Trophoblast cell (in vitro differentiated cells and primary cell): ENCODE measurements at regions not wholly inside any gene's neighbourhood (a gene's known extent, or its start where the extent isn't known, plus 50 kb on each side); places are given as distances from the start of the nearest gene placed in this dataset.

Experiments used
- DNase-seq, 2 donors: peaks; one replicate each; pipeline ENCODE4 v3.0.0-alpha.2; 2016
- H2AFZ ChIP-seq: 2 replicates; pipeline ENCODE4 v1.6.1; 2013; ENCODE audit warnings: low read length, moderate library complexity, mild to moderate bottlenecking; ENCODE audit not compliant: insufficient read depth, poor library complexity
- H2AK5ac ChIP-seq: 2 replicates; pipeline ENCODE4 v1.6.1; 2013; ENCODE audit warnings: mild to moderate bottlenecking, low read length
- H2BK120ac ChIP-seq: 2 replicates; pipeline ENCODE4 v1.6.1; 2013; ENCODE audit warnings: low read length, mild to moderate bottlenecking, moderate library complexity; ENCODE audit not compliant: insufficient read depth, poor library complexity
- H2BK12ac ChIP-seq: 2 replicates; pipeline ENCODE4 v1.6.1; 2013; ENCODE audit warnings: mild to moderate bottlenecking, low read length, moderate library complexity
- H2BK5ac ChIP-seq: 2 replicates; pipeline ENCODE4 v1.6.1; 2013; ENCODE audit warnings: low read length, low read depth, moderate library complexity, mild to moderate bottlenecking; ENCODE audit not compliant: poor library complexity
- H3K14ac ChIP-seq: 2 replicates; pipeline ENCODE4 v1.6.1; 2013; ENCODE audit warnings: mild to moderate bottlenecking, low read length
- H3K18ac ChIP-seq: 2 replicates; pipeline ENCODE4 v1.6.1; 2013; ENCODE audit warnings: mild to moderate bottlenecking, low read length
- H3K23ac ChIP-seq: 2 replicates; pipeline ENCODE4 v1.6.1; 2013; ENCODE audit warnings: low read length
- H3K27ac ChIP-seq: 2 replicates; pipeline ENCODE4 v1.5.1; 2013; ENCODE audit warnings: low read depth, mild to moderate bottlenecking, inconsistent platforms, low read length, moderate library complexity
- H3K27me3 ChIP-seq: 2 replicates; pipeline ENCODE4 v1.6.1; 2013; ENCODE audit warnings: inconsistent platforms, mild to moderate bottlenecking, low read length, moderate library complexity; ENCODE audit not compliant: insufficient read depth
- H3K36me3 ChIP-seq, 2 experiments: 1 replicate in 1 of 2; 2 replicates in 1 of 2; pipeline ENCODE4 v1.6.1; 2013; ENCODE audit warnings: low read length in 2 of 2, mild to moderate bottlenecking in 2 of 2, moderate library complexity in 1 of 2; ENCODE audit not compliant: insufficient read depth in 2 of 2, control insufficient read depth in 1 of 2
- H3K4ac ChIP-seq: 2 replicates; pipeline ENCODE4 v1.6.1; 2013; ENCODE audit warnings: low read depth, mild to moderate bottlenecking, low read length, moderate library complexity
- H3K4me1 ChIP-seq, 2 experiments: 1 replicate in 1 of 2; 2 replicates in 1 of 2; pipeline ENCODE4 v1.6.1; 2013; ENCODE audit warnings: low read length in 2 of 2, mild to moderate bottlenecking in 2 of 2, moderate library complexity in 1 of 2; ENCODE audit not compliant: insufficient read depth in 2 of 2, control insufficient read depth in 1 of 2
- H3K4me2 ChIP-seq: 2 replicates; pipeline ENCODE4 v1.6.1; 2013; ENCODE audit warnings: inconsistent platforms, mild to moderate bottlenecking, low read length, moderate library complexity
- H3K4me3 ChIP-seq: 2 replicates; pipeline ENCODE4 v1.5.1; 2013; ENCODE audit warnings: mild to moderate bottlenecking, low read depth, low read length, inconsistent platforms
- H3K79me1 ChIP-seq: one replicate; pipeline ENCODE4 v1.6.1; 2013; ENCODE audit warnings: low read length
- H3K79me2 ChIP-seq: 2 replicates; pipeline ENCODE4 v1.6.1; 2013; ENCODE audit warnings: low read length, mild to moderate bottlenecking; ENCODE audit not compliant: control insufficient read depth, insufficient read depth, poor library complexity
- H3K9ac ChIP-seq: 2 replicates; pipeline ENCODE4 v1.6.1; 2013; ENCODE audit warnings: mild to moderate bottlenecking, low read length
- H3K9me3 ChIP-seq: 2 replicates; pipeline ENCODE4 v1.6.1; 2013; ENCODE audit warnings: low read depth, mild to moderate bottlenecking, control low read depth, inconsistent platforms, low read length; ENCODE audit not compliant: insufficient read depth
- H4K12ac ChIP-seq: 2 replicates; pipeline ENCODE4 v1.6.1; 2013; ENCODE audit warnings: low read depth, mild to moderate bottlenecking, low read length, moderate library complexity
- H4K8ac ChIP-seq: 2 replicates; pipeline ENCODE4 v1.6.1; 2013; ENCODE audit warnings: low read depth, mild to moderate bottlenecking, low read length, moderate library complexity
- H4K91ac ChIP-seq: one replicate; pipeline ENCODE4 v1.6.1; 2013; ENCODE audit warnings: low read depth, mild to moderate bottlenecking, low read length, moderate library complexity
- WGBS: extraction: QIAGEN DNeasy Blood & Tissue Kit; methylation state at CpG from one replicate; pipeline ENCODE4 v1.1.7; 2013; ENCODE audit warnings: missing lambda C conversion rate; ENCODE audit not compliant: insufficient read length, insufficient coverage; ENCODE audit errors: extremely low coverage; 5-methylcytosine and 5-hydroxymethylcytosine counted together

DNA sequence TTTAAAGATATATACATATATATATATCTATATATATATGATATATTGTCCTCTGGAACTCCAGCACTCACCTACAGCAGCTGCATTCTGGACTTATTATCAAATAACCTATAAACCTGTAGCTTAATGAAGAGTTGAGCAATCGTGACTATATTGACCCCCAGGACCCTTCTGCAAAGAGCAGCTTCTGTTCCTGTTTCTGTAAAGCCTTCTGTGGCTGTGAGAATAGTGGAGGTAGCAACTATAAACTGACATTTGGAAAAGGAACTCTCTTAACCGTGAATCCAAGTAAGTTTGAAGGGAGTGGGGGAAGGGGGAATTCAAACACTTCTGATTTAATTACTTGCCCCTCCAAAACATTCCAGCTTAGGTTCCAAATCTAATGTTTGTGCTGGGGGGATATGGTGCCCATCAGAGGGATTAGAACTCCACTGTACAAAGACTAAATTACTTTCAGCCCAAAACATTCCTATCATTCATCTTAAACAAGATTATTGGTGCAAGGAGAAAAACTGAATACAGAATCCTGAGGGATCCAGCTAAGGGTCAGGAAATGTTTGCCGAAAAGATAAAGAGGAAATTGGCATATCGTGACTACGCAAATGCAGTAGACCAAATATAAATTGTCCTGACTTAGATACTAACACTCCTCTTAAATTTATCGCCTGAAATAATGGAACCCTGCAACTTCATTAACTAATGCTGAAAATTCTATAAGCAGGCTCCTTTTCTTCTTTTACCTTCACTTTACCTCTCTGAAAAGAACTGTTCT is 106.1 kb downstream of the DAD1 start:
- Histone ChIP-seq H3K79me2 (no peaks in the 10 kb centered on the region), H3K4me1 (peaks cover 2 to 3% of the 10 kb centered on the region in 2 experiments), H3K4me2 (no peak overlapping the region), H3K14ac (no peak overlapping the region), H2BK5ac (no peak overlapping the region), H3K18ac (no peak overlapping the region), H4K91ac (no peak overlapping the region), H3K36me3 (no peaks in the 10 kb centered on the region), H2AFZ (no peak overlapping the region), H2AK5ac (no peak overlapping the region), H3K23ac (no peak overlapping the region), H2BK120ac (no peak overlapping the region), H4K12ac (no peak overlapping the region), H3K79me1 (no peaks in the 10 kb centered on the region), H3K4me3 (no peak overlapping the region), H3K27ac (no peak overlapping the region), H3K9ac (no peak overlapping the region), H2BK12ac (no peak overlapping the region), H3K27me3 (no peaks in the 10 kb centered on the region), H4K8ac (no peak overlapping the region), H3K4ac (no peak overlapping the region), H3K9me3 (no peaks in the 10 kb centered on the region)
- DNase-seq: no peak
- no CpG with 5 or more reads among the region's 6 CpGs for WGBS

DNA sequence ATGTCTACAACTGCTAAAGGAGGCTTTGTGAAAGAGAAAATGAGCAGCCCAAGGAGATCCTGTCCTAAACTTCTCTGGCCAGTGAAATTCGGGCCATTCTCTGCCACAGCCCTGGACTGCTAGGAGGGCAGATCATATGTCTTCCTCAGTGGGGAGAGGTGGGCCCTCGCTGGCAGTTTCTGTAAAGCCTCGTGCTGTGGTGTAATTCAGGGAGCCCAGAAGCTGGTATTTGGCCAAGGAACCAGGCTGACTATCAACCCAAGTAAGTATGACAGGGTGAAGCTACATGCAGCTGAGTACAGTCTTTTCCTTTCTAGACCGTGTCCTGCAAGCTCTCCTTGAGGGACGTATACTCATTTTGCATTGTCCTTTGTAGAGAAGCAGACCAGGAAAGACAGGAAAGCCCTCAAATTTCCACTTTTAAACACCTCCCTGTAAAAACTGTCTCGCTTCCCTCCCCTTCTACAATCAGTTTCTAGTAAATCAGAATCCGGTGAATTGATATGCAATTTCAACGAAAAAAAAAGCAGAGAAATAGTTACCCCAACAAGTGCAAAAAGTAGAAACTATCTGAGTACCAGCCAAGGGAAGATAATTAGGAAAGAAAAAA is 106.8 kb downstream of the DAD1 start:
- no CpG with 5 or more reads among the region's 8 CpGs for WGBS
- H3K18ac ChIP-seq: no peak overlapping the region
- H4K91ac ChIP-seq: no peak overlapping the region
- H2BK12ac ChIP-seq: no peak overlapping the region
- H3K9ac ChIP-seq: no peak overlapping the region
- H2AFZ ChIP-seq: no peak overlapping the region
- no peak overlapping the region for H3K27ac ChIP-seq
- H3K14ac ChIP-seq: no peak overlapping the region
- H3K4me3 ChIP-seq: no peak overlapping the region
- no peaks in the 10 kb centered on the region for H3K36me3 ChIP-seq
- H4K8ac ChIP-seq: no peak overlapping the region
- H3K4me2 ChIP-seq: no peak overlapping the region
- peaks cover 2 to 3% of the 10 kb centered on the region in 2 experiments for H3K4me1 ChIP-seq
- no peak overlapping the region for H3K4ac ChIP-seq
- no peak for DNase-seq
- no peaks in the 10 kb centered on the region for H3K79me1 ChIP-seq
- no peak overlapping the region for H3K23ac ChIP-seq
- H2BK120ac ChIP-seq: no peak overlapping the region
- H3K27me3 ChIP-seq: no peaks in the 10 kb centered on the region
- no peak overlapping the region for H2BK5ac ChIP-seq
- no peaks in the 10 kb centered on the region for H3K9me3 ChIP-seq
- H2AK5ac ChIP-seq: no peak overlapping the region
- no peak overlapping the region for H4K12ac ChIP-seq
- no peaks in the 10 kb centered on the region for H3K79me2 ChIP-seq

DNA sequence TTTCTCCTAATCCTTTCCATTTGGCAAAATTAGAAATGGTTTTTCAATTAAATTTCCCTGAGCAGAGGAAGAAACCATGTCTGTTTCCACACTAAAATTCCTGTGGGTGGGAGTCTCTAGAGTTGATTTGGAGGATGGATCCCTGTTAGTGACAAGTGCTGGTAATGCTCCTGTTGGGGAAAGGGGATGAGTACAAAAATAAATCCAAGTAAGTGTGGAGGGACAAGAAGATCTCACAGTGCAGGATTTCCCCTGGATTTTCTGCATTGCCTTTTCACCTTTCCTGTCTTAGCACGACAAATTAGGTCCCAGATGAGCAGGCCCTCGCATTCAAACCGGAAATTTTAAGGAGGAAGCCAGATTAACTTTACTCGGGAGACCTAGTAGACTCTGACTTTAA is 107.5 kb downstream of the DAD1 start:
- no peak for DNase-seq
- H3K4me3 ChIP-seq: no peak overlapping the region
- H2BK120ac ChIP-seq: no peak overlapping the region
- no peak overlapping the region for H2BK12ac ChIP-seq
- no peak overlapping the region for H4K91ac ChIP-seq
- no peak overlapping the region for H4K8ac ChIP-seq
- no peak overlapping the region for H4K12ac ChIP-seq
- no peak overlapping the region for H2BK5ac ChIP-seq
- H3K79me1 ChIP-seq: no peaks in the 10 kb centered on the region
- no peaks in the 10 kb centered on the region for H3K36me3 ChIP-seq
- no peak overlapping the region for H3K14ac ChIP-seq
- no peak overlapping the region for H2AK5ac ChIP-seq
- H3K4me2 ChIP-seq: no peak overlapping the region
- H3K18ac ChIP-seq: no peak overlapping the region
- no peak overlapping the region for H3K27ac ChIP-seq
- H3K9ac ChIP-seq: no peak overlapping the region
- no peaks in the 10 kb centered on the region for H3K79me2 ChIP-seq
- H3K4me1 ChIP-seq: peaks cover 2 to 3% of the 10 kb centered on the region in 2 experiments
- no peaks in the 10 kb centered on the region for H3K9me3 ChIP-seq
- H3K27me3 ChIP-seq: no peaks in the 10 kb centered on the region
- H2AFZ ChIP-seq: no peak overlapping the region
- no peak overlapping the region for H3K4ac ChIP-seq
- no peak overlapping the region for H3K23ac ChIP-seq
- WGBS: no CpG with 5 or more reads among the region's 4 CpGs

DNA sequence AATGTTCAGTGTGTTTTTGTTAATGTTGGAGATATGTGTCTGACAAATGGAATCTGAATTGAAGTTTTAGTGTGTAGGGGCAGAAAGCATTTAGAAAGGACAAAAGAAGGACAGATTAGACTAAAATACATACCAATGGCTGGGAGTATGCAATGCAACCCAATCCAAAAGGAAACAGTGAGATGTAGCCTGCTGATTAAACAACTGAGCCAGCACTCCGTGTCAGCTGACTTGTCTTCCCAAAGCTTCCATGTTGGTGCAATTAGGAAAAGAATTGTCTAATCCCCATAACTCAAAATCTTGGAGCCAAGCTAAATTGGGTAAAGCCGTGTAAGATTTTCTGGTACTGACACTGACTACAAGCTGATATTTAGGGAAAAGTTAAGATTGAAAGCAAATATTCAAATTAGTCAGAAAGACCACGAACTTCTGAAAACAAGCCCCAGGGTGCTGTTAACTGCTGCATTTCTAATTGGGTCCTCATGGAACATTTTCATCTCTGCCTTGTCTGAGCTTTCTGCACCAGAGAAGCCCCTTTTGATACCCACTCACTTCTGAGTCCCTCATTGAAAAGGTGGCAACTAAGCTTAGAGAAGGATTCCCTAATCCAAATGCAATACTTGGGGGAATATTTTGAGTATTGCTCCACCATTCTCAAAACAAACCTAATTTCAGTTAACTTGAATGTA is 109.1 kb downstream of the DAD1 start:
- Histone ChIP-seq H3K27ac (no peak overlapping the region), H2BK12ac (no peak overlapping the region), H3K9me3 (no peaks in the 10 kb centered on the region), H2BK120ac (no peak overlapping the region), H3K4me3 (no peak overlapping the region), H3K23ac (no peak overlapping the region), H2AFZ (no peak overlapping the region), H3K9ac (no peak overlapping the region), H3K79me1 (no peaks in the 10 kb centered on the region), H3K4me2 (no peak overlapping the region), H4K8ac (no peak overlapping the region), H3K79me2 (no peaks in the 10 kb centered on the region), H2AK5ac (no peak overlapping the region), H4K91ac (no peak overlapping the region), H3K14ac (no peak overlapping the region), H3K27me3 (no peaks in the 10 kb centered on the region), H4K12ac (no peak overlapping the region), H3K36me3 (no peaks in the 10 kb centered on the region), H2BK5ac (no peak overlapping the region), H3K4me1 (no peaks in the 10 kb centered on the region), H3K18ac (no peak overlapping the region), H3K4ac (no peak overlapping the region)
- WGBS: no CpG with 5 or more reads among the region's 3 CpGs
- DNase-seq: no peak
